Kidney (tissue), 13 donors: ENCODE measurements at regions not wholly inside any gene's neighbourhood (a gene's known extent, or its start where the extent isn't known, plus 50 kb on each side); places are given as distances from the start of the nearest gene placed in this dataset.
"Not testable (repeated sequence)": the region's sequence is repeated elsewhere in the genome, so short reads cannot be mapped to it uniquely, and the experiment has no call there.

ENCODE experiments used
- DNase-seq, 5 donors: peaks; one replicate each; pipeline ENCODE4 v3.0.0-alpha.2; 2013 to 2020
- FAIRE-seq: peaks from 2 replicates; lab custom pipeline; 2012; peaks lifted over from hg19 to GRCh38; lab: Jason Lieb, UNC
- H3K27ac ChIP-seq, 2 donors: one replicate each; pipeline ENCODE4 v1.7.0; 2013; ENCODE audit warnings: low read depth in 2 of 2, low read length in 2 of 2, inconsistent platforms in 1 of 2
- H3K27me3 ChIP-seq: one replicate; pipeline ENCODE4 v1.7.1; 2013; ENCODE audit warnings: low read length, inconsistent platforms; ENCODE audit not compliant: control insufficient read depth, insufficient read depth
- H3K36me3 ChIP-seq, 3 donors: one replicate each; pipeline versions ENCODE4 v1.7.0 to v1.7.1; 2013; ENCODE audit warnings: low read length in 3 of 3, control low read depth in 1 of 3, inconsistent platforms in 1 of 3; ENCODE audit not compliant: insufficient read depth in 3 of 3, control insufficient read depth in 2 of 3
- H3K4me1 ChIP-seq, 3 donors: one replicate each; pipeline versions ENCODE4 v1.7.0 to v1.7.1; 2013; ENCODE audit warnings: low read length in 3 of 3, inconsistent platforms in 1 of 3, low read depth in 1 of 3; ENCODE audit not compliant: control insufficient read depth in 2 of 3, insufficient read depth in 2 of 3
- H3K4me3 ChIP-seq, 3 donors: one replicate each; pipeline versions ENCODE4 v1.7.0 to v1.8.1; 2013; ENCODE audit warnings: low read length in 3 of 3, control low read depth in 1 of 3, inconsistent platforms in 1 of 3
- H3K9ac ChIP-seq, 3 donors: one replicate each; pipeline versions ENCODE4 v1.7.0 to v1.7.1; 2013; ENCODE audit warnings: low read length in 3 of 3, control low read depth in 1 of 3, inconsistent platforms in 1 of 3
- H3K9me3 ChIP-seq, 3 donors: one replicate each; pipeline versions ENCODE4 v1.7.0 to v1.7.1; 2013; ENCODE audit warnings: low read length in 3 of 3, control low read depth in 1 of 3, inconsistent platforms in 1 of 3; ENCODE audit not compliant: control insufficient read depth in 2 of 3, insufficient read depth in 1 of 3
- CTCF ChIP-seq: IDR thresholded peaks from 3 replicates; pipeline ENCODE4 v1.5.1; 2012; ENCODE audit warnings: mild to moderate bottlenecking, moderate library complexity, borderline replicate concordance; ENCODE audit not compliant: insufficient read depth; ENCODE audit errors: extremely low read depth
- intact Hi-C: fragments of 100-400 bp; cut with DNase I; formaldehyde crosslinking; loops from one replicate; pipeline ENCODE4 v1.11.1; 2022
- donor health status: control.
- donor health status: control.
- donor health status: control.
- donor health status: control.
- donor health status: control.
- donor health status: DM: yes; HTN: yes; CAD: no.
- donor health status: Normal renal cell carcinoma (clear cell type).

DNA sequence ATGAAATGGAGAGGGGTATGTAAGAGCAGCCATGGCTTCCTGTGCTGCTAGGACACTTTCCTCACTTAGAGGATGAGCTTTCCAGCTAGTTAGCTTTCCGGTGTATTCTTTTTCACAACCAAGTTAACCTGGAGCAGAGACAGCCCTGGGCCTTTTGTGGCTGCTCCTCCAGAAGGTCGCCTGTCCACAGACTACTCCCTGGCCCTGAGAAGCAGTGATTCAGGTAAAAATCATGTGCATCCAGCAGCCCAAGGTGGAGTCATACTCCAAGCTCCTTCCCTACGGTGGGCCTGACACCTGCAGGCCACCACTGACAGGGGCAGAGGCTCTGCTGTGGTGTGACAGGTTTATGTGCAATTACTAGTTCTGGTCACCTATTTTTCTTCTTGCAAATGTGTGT is 187.2 kb downstream of the ANKRD30B start:
- TF ChIP-seq CTCF = no peak
- intact Hi-C loops = no loop called here
- no peak overlapping the region for H3K27ac ChIP-seq
- H3K9me3 ChIP-seq = no peaks in the 10 kb centered on the region
- H3K36me3 ChIP-seq = no peaks in the 10 kb centered on the region
- no peaks in the 10 kb centered on the region for H3K4me1 ChIP-seq
- no peaks in the 10 kb centered on the region for H3K27me3 ChIP-seq
- DNase-seq = no peak
- no peak for FAIRE-seq
- H3K4me3 ChIP-seq = no peak overlapping the region
- H3K9ac ChIP-seq = no peak overlapping the region

GRCh38 chr18:14936313-14936712 is 188.3 kb downstream of the ANKRD30B start:
- Histone ChIP-seq H3K36me3 (no peaks in the 10 kb centered on the region), H3K27ac (no peak overlapping the region), H3K27me3 (no peaks in the 10 kb centered on the region), H3K4me3 (no peak overlapping the region), H3K9ac (no peak overlapping the region), H3K4me1 (no peaks in the 10 kb centered on the region), H3K9me3 (no peaks in the 10 kb centered on the region)
- intact Hi-C loops = no loop called here
- FAIRE-seq (no peak), DNase-seq (no peak)
- no peak for TF ChIP-seq CTCF

DNA sequence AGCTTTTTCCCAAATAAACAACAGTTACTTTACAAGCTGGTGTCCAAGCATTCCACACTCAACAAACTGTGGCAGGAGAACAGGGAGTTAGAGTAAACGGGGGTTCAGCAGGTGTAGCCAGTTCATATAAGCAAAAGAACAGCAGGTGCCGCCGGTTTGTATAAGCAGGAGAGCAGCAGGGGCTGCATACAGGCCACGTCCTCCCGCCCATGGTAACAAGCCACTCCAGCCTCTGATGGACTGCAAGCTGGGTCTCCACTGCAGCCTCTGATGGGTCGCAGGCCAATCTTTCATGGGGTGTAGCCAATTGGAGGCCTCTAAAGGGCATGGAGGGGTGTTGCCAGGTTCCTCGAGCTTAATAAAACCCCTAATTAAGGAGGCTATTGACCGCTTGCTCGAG is 189.3 kb downstream of the ANKRD30B start:
- Histone ChIP-seq H3K27ac (no peak overlapping the region), H3K9ac (no peak overlapping the region), H3K4me3 (no peak overlapping the region), H3K4me1 (no peaks in the 10 kb centered on the region), H3K9me3 (no peaks in the 10 kb centered on the region), H3K36me3 (no peaks in the 10 kb centered on the region), H3K27me3 (no peaks in the 10 kb centered on the region)
- TF ChIP-seq CTCF = no peak
- DNase-seq (no peak), FAIRE-seq (no peak)
- intact Hi-C loops = no loop called here

DNA sequence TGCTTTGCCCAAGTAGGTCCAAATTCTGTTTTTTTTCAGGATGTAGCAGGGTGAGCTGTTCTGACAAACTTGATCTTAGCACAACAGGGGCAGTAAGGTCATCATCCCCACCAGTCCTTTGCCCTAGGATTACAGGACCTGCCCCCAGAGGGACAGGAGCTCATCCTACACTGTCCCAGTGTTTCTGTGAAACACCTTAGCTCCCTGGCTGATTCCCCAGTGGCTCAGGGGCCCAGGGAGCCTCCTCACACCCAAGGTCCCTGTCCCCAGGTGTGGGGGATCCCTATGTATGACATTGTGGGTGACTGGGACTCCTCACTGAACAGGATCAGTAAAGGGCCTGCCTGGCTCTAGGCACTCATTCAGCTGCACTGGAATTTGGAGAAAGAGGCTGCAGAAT is 191.2 kb downstream of the ANKRD30B start:
- no peak overlapping the region for H3K4me3 ChIP-seq
- no peaks in the 10 kb centered on the region for H3K36me3 ChIP-seq
- no peak overlapping the region for H3K27ac ChIP-seq
- TF ChIP-seq CTCF = no peak
- no peaks in the 10 kb centered on the region for H3K27me3 ChIP-seq
- no peaks in the 10 kb centered on the region for H3K9me3 ChIP-seq
- H3K9ac ChIP-seq = no peak overlapping the region
- DNase-seq = peak in 1 of 5 donors; percentile 5
- FAIRE-seq = no peak
- H3K4me1 ChIP-seq = no peaks in the 10 kb centered on the region
- intact Hi-C loops = no loop called here

- H3K4me3 ChIP-seq, H3K9me3 ChIP-seq, H3K4me1 ChIP-seq, H3K36me3 ChIP-seq, H3K9ac ChIP-seq, intact Hi-C loops, FAIRE-seq, H3K27me3 ChIP-seq, H3K27ac ChIP-seq: not testable (repeated sequence)
- DNase-seq = peak in 1 of 5 donors; percentile 12
Measured at GRCh38 chr18:14940106-14940505, 192.1 kb downstream of the ANKRD30B start.
